ENCODE measurements at regions not wholly inside any gene's neighbourhood (a gene's known extent, or its start where the extent isn't known, plus 50 kb on each side); places are given as distances from the start of the nearest gene placed in this dataset.
"Not testable (repeated sequence)": the region's sequence is repeated elsewhere in the genome, so short reads cannot be mapped to it uniquely, and the experiment has no call there.

DNA sequence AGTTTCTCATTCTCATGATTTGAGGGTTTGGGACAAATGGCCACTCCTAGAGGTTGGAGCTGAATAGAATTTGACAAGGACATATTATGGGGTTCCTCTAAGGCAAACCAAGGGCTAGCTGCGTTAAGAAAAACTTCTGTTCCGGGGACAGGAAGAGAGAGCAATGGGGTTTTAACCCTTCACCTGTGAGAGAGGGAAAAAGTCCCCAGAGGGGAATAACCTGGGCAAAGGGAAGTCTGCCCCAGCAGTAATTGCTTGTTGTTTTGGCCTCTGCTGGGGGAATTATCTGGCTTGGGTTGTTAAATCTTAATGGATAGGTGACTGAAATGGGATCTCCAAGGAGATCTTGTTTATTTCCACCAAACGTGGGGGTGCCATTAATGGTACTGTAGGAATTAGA is 110.1 kb upstream of the MOCS2 start:
- no peak for DNase-seq

DNA sequence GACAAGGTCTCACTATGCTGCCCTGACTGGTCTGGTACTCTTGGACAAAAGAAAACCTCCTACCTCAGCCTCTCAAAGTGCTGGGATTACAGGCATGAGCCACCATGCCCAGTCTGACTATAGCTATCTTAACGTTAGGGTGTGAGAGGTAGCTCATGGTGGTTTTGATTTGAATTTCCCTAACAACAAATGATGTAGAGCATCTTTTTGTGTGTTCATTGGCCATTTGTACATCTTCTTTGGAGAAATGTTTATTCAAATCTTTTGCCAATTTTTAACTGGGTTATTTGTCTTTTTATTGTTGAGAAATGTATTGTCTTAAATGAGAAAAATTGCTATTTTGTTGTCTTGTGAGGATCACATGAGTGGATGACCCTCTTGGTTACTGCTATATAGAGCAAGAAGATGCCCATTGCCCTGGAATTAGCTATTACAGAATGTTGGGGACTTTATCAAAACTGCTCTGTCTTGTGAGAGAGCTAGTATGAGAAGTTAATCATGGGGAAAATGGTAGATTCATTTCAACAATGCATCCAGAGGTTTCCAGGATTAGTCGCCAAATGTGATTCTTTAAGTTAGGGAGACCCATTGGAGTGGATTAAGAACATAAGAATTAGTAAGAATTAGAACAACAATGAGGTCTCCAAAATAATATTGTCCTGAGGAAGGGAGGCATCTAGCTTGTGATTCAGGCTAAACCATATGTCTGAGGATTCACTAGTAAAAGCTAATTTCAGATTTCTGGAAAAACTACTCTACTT is 124.3 kb upstream of the MOCS2 start:
- DNase-seq: no peak

DNA sequence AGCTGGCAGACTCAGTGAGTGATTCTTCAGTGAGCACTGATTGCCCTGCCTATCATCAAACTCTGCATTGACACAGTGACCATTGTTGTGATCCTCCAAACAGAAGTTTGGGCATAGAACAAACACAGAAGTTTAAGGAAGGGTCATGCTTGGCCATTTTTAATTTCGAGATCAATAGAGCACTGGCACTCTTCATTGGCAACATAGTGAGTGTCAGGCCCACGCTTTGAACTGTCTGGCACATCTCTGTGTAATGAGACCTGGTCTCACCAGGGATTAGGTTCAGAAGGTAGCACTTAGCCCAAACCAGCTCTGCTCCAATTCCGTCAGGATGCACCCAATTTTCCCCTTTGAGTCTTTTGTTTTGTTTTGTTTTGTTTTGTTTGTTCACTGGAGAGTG is 127.1 kb upstream of the MOCS2 start:
- DNase-seq: no peak

DNA sequence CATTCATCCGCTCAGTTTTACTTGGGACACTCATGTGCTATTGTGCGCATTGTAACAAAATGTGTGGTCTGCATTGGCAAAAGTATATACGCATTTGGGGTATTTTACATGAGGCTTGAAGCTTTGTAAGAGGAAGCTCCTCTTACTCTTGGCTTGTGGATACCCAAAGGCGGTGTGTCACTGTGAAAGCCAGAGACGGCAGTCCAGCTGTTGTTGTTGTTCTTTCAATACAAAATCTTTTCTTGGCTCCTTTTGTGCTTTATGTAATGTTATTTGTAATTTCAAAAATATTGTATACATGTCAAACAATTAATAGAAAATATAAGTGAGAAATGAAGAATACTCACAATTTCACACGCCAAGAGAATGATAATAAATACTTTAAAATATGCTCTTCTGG is 128.3 kb upstream of the MOCS2 start:
- DNase-seq: no peak

DNA sequence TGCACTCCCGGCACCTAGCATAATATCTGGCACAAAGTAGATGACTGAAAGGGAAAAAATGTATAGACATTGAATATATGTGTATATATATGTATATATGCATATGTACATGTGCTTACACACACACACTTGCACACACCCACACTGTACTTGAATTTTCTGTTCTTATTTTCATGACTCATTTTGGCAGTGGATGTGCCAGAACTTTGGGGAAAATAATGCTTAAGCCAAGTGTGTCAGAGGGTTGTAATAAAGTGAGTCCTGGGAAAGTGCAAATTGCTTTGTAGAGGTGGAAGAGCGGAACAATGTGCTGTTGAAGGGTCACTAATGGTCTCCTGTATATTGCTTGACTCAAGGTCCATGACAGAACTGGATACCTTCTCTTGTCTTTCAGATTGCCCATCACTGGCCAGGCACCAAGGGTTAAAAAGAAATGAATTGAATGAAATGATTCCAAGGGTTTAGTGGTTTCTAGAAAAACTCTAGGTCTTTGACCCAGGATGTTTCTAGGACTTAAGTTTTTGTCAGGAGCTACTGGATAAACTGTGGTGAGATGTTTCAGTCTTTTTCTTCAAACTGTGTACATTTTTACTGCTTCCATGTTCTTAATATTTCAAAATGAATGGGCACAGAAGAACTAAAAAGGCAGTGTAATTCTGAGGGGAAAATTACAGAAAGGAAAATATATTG is 129.9 kb upstream of the MOCS2 start:
- DNase-seq: no peak

GRCh38 chr5:53240661-53241060 is 131.1 kb upstream of the MOCS2 start:
- no peak for DNase-seq

- no peak for DNase-seq
Measured at GRCh38 chr5:53241572-53241971, 132.0 kb upstream of the MOCS2 start.

- DNase-seq: no peak
Measured at GRCh38 chr5:53243403-53243802, 133.8 kb upstream of the MOCS2 start.

GRCh38 chr5:53246042-53246836 is 136.7 kb upstream of the MOCS2 start:
- DNase-seq: no peak

DNA sequence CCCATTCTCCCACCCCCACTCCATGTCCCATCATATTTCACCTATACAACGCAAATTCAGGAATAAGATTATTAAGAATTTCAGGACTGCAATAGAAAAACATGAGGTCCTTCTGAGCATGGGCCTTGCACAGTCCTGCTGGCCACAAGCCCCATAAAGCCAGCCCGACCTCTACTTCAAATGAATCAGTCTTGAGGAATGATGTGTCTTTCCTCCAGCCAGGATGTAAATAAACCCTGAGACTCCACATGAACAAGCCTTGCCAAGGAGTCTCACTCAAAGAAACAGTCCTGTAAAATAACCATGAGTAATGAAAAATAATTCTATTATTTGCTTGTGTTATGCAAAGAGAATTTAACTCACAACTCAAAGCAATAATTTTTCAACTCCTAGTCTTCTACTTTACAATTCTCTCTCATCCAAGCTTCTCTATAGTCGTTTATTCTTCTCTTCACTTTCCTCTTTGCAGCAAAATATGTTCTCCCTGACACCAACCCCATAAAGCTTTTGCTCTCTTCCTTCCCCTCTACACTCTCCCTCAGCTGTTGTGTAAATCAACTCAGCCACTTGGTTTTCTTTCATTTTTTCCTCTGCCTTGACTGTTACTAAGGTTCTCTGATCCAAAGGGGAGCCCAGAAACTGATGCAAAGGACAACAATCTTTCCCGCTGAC is 140.1 kb upstream of the MOCS2 start:
- no peak for DNase-seq

GRCh38 chr5:53250201-53250550 is 140.6 kb upstream of the MOCS2 start:
- no peak for DNase-seq

GRCh38 chr5:53253421-53253871 is 143.9 kb upstream of the MOCS2 start:
- no peak for DNase-seq

DNA sequence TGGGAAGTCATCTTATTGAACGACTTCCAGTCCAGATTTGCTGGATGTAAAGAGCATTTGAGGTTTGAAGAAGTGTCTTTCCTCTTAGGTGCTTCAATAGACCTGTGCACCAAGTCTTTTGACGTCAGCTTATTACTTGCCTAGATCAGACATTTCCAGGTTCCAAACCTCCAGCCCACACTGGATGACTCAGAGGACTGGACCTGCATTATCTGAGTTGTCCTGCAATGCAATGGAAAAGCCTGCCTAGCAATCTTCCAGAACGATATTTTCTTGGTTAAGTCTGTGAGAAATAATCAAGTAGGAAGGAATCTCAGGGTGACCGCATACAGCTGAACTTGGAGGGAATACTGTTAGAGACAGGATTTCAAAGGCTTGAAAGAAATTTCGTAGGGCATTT is 147.2 kb upstream of the MOCS2 start:
- no peak for DNase-seq

GRCh38 chr5:53257806-53258373 is 148.3 kb upstream of the MOCS2 start:
- no peak for DNase-seq

GRCh38 chr5:53259176-53259575 is 149.6 kb upstream of the MOCS2 start:
- no peak for DNase-seq

GRCh38 chr5:53260446-53260845 is 150.9 kb upstream of the MOCS2 start:
- no peak for DNase-seq

- DNase-seq: no peak
Measured at GRCh38 chr5:53261245-53261644, 151.7 kb upstream of the MOCS2 start.

GRCh38 chr5:53262348-53262970 is 152.9 kb upstream of the MOCS2 start:
- DNase-seq: no peak

DNA sequence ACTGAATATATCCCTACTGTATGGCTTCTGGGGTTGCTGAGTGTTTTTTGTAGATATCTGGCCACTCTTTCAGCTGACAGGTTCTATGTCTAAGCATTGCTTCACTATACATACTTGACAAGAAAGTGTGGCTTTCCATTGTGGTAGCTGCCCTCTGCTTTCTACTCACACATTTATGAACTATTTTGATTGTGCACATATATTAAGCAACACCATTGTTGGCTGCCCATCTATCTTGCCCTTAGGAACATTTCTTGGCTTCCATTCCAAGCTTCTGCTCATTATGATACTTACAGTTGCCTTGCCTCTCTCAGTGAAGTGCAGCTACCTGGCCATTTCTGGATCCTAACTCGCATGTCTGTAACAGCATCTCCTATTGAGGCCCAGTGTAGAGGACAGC is 153.6 kb upstream of the MOCS2 start:
- no peak for DNase-seq

DNA sequence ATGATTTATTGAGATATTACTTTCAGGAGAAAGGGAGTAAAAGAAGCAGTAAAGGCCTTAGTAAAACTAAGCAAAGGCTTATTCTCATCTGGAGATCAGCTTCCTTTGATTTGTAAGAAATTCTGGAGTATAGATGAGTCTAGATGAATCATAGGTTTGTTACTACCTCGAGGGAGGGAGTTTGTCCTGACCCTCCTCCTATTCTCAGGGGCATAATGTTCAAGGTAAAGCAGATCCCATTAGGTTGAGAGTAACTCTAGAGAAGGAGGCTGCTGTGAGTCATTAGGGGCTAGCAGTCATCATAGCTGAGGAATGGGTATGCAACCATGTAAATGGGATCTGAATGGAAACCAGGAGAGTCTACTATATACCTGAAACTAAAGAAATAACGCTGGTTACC is 155.5 kb upstream of the MOCS2 start:
- DNase-seq: no peak

- DNase-seq: not testable (repeated sequence)
Measured at GRCh38 chr5:53268241-53268640, 158.7 kb upstream of the MOCS2 start.

- DNase-seq: no peak
Measured at GRCh38 chr5:53275666-53276065, 166.1 kb upstream of the MOCS2 start.

- DNase-seq: no peak
Measured at GRCh38 chr5:53276825-53277224, 167.3 kb upstream of the MOCS2 start.

All from NCI-H1436 treated with DMSO at 0.1 percent for 48 hours (cell line).